Upper lobe of left lung (tissue), 4 donors: ENCODE measurements at regions not wholly inside any gene's neighbourhood (a gene's known extent, or its start where the extent isn't known, plus 50 kb on each side); places are given as distances from the start of the nearest gene placed in this dataset.

Source experiments
- CTCF ChIP-seq, 6 experiments: fragments of 450-650 bp in 4 of 6; fragments of 200-600 bp in 2 of 6; sonication (generic) in 2 of 6; IDR thresholded peaks; one replicate each; pipeline ENCODE4 v1.5.1; 2016 to 2019; ENCODE audit warnings: antibody characterized with exemption in 6 of 6
- POLR2A ChIP-seq, 4 donors: fragments of 450-650 bp; IDR thresholded peaks; one replicate each; pipeline ENCODE4 v1.5.1; 2016 to 2017; ENCODE audit warnings: antibody characterized with exemption in 4 of 4, mild to moderate bottlenecking in 2 of 4
- POLR2AphosphoS5 ChIP-seq, 2 donors: sonication (generic); formaldehyde crosslinking; IDR thresholded peaks; one replicate each; pipeline ENCODE4 v1.5.1; 2017; ENCODE audit warnings: antibody characterized with exemption in 2 of 2

GRCh38 chr20:51286758-51287157 lies 255.8 kb downstream of the NFATC2 start:
- TF ChIP-seq POLR2A (IDR thresholded peaks at IDR 0.05) (no peak), CTCF (IDR thresholded peaks at IDR 0.05) (no peak), POLR2AphosphoS5 (IDR thresholded peaks at IDR 0.05) (no peak)
